Esophagus (tissue), 2 donors: ENCODE measurements at regions not wholly inside any gene's neighbourhood (a gene's known extent, or its start where the extent isn't known, plus 50 kb on each side); places are given as distances from the start of the nearest gene placed in this dataset.
"Not testable (repeated sequence)": the region's sequence is repeated elsewhere in the genome, so short reads cannot be mapped to it uniquely, and the experiment has no call there.

Experiments used
- H3K27ac ChIP-seq, 2 donors: one replicate each; pipeline ENCODE4 v1.5.1; 2013; ENCODE audit warnings: low read depth in 2 of 2, mild to moderate bottlenecking in 2 of 2, inconsistent platforms in 1 of 2, low read length in 1 of 2, moderate library complexity in 1 of 2
- H3K27me3 ChIP-seq, 2 donors: one replicate each; pipeline ENCODE4 v1.6.1; 2013; ENCODE audit warnings: low read length in 2 of 2, control low read depth in 1 of 2, mild to moderate bottlenecking in 1 of 2; ENCODE audit not compliant: insufficient read depth in 2 of 2, control insufficient read depth in 1 of 2
- H3K36me3 ChIP-seq, 2 donors: one replicate each; pipeline ENCODE4 v1.6.1; 2013; ENCODE audit warnings: low read length in 1 of 2; ENCODE audit not compliant: control insufficient read depth in 2 of 2, insufficient read depth in 2 of 2
- H3K4me1 ChIP-seq, 2 donors: one replicate each; pipeline ENCODE4 v1.6.1; 2013; ENCODE audit warnings: low read length in 1 of 2; ENCODE audit not compliant: control insufficient read depth in 2 of 2, insufficient read depth in 2 of 2
- H3K4me3 ChIP-seq, 2 donors: one replicate each; pipeline ENCODE4 v1.5.1; 2013; ENCODE audit warnings: low read length in 2 of 2, mild to moderate bottlenecking in 2 of 2, low read depth in 1 of 2, moderate library complexity in 1 of 2
- H3K9me3 ChIP-seq, 2 donors: one replicate each; pipeline ENCODE4 v1.6.1; 2013; ENCODE audit warnings: mild to moderate bottlenecking in 2 of 2, low read depth in 1 of 2, low read length in 1 of 2, moderate library complexity in 1 of 2; ENCODE audit not compliant: control insufficient read depth in 2 of 2, insufficient read depth in 1 of 2
- WGBS, 2 donors: extraction: QIAGEN DNeasy Blood & Tissue Kit; methylation state at CpG; one replicate each; pipeline ENCODE4 v1.1.7; 2013; 5-methylcytosine and 5-hydroxymethylcytosine counted together
- donor health status: healthy with polysubstance abuse.
- donor health status: Bipolar disorder and iron deficiency.

GRCh38 chr9:19873188-19873587 lies 84.4 kb upstream of the SLC24A2 start:
- 76 to 88% methylated on average over 2 of the region's 2 CpGs for whole genome bisulfite sequencing, 2 donors
- H3K27me3 ChIP-seq, H3K4me1 ChIP-seq, H3K9me3 ChIP-seq, H3K27ac ChIP-seq, H3K4me3 ChIP-seq, H3K36me3 ChIP-seq: not testable (repeated sequence)

DNA sequence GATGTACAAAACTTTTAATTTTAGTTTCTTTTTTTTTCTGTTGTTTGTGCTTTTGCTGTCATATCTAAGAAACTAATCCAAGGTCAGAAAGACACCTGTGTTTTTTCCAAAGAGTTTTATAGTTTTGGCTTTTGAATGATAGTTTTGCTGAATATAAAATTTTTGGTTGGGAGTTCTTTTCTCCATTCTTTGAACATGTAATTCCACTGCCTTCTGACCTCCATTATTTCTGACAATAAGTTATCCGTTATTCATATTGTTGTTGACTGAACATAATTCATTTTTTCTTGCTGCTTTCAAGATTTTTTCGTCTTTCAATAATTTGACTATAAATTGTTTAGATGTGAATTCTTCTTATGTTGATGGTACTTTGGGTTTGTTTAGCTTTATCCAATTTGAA lies 82.2 kb upstream of the SLC24A2 start:
- Histone ChIP-seq H3K27me3 (no peaks in the 10 kb centered on the region), H3K4me3 (no peak overlapping the region), H3K36me3 (no peaks in the 10 kb centered on the region), H3K9me3 (no peaks in the 10 kb centered on the region), H3K4me1 (no peaks in the 10 kb centered on the region), H3K27ac (no peak overlapping the region)
- WGBS, 2 donors: 65 to 91% methylated on average over 2 of the region's 2 CpGs

GRCh38 chr9:19840953-19841352 lies 52.1 kb upstream of the SLC24A2 start:
- no peaks in the 10 kb centered on the region for H3K4me1 ChIP-seq
- no peak overlapping the region for H3K27ac ChIP-seq
- no peaks in the 10 kb centered on the region for H3K9me3 ChIP-seq
- H3K4me3 ChIP-seq: no peak overlapping the region
- 52 to 54% methylated on average over 1 of the region's 1 CpG for WGBS, 2 donors
- no peaks in the 10 kb centered on the region for H3K36me3 ChIP-seq
- no peaks in the 10 kb centered on the region for H3K27me3 ChIP-seq
